ENCODE measurements at regions not wholly inside any gene's neighbourhood (a gene's known extent, or its start where the extent isn't known, plus 50 kb on each side); places are given as distances from the start of the nearest gene placed in this dataset.

DNA sequence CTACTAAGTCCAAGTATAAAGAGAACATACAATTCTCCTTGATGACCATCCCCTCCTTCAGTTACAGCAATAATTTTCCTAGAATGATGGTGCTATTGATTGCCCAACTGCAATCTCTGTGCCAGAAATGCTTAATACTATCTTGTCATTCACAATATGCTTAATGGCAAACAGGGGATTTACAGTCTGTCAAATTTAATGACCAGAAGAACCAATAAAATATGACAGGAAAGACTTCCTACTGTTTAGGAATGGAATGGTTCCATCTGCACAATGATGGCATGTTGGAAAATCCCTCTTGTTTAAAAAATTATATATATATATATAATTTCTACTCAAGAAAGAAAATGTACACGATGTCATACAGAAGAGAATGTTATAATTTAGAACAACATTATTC is 623.2 kb downstream of the CCER1 start:
- Histone ChIP-seq H3K9me3 (ENCODE audit: control insufficient read depth, low read depth, low read length) (no peaks in the 10 kb centered on the region), H3K27ac (ENCODE audit: insufficient read length, low read depth, low read length) (no peak overlapping the region), H3K18ac (ENCODE audit: insufficient read length, low read depth, low read length) (no peak overlapping the region), H3K56ac (ENCODE audit: insufficient read length, low read depth, low read length) (no peak overlapping the region), H4K8ac (replicated peaks; ENCODE audit: insufficient read length, low read depth, low read length) (no peak overlapping the region), H2BK5ac (ENCODE audit: insufficient read length, low read length) (no peak overlapping the region), H3K27me3 (ENCODE audit: insufficient read depth, low read length) (no peaks in the 10 kb centered on the region; the same call in 1 of the 2 replicates), H3K4me1 (ENCODE audit: insufficient read depth, low read length) (no peaks in the 10 kb centered on the region), H2BK120ac (ENCODE audit: low read depth, low read length, poor library complexity, severe bottlenecking) (no peak overlapping the region), H2BK15ac (ENCODE audit: low read depth, low read length) (no peak overlapping the region), H3K79me1 (ENCODE audit: insufficient read depth, low read depth, low read length, poor library complexity, severe bottlenecking) (no peaks in the 10 kb centered on the region), H3T11ph (ENCODE audit: low read length) (no peak overlapping the region), H4K5ac (ENCODE audit: insufficient read length, low read depth, low read length) (no peak overlapping the region), H2BK12ac (ENCODE audit: insufficient read length, low read depth, low read length) (no peak overlapping the region), H2BK20ac (ENCODE audit: low read depth, low read length, poor library complexity, severe bottlenecking) (no peak overlapping the region), H3K4me2 (ENCODE audit: insufficient read depth, insufficient read length, low read length) (no peak overlapping the region), H4K20me1 (ENCODE audit: control insufficient read depth, insufficient read depth, insufficient read length) (no peaks in the 10 kb centered on the region), H2AFZ (ENCODE audit: low read length) (no peak overlapping the region), H4K91ac (ENCODE audit: insufficient read length, low read depth, low read length) (no peak overlapping the region), H3K23ac (ENCODE audit: insufficient read length, low read depth, low read length) (no peak overlapping the region), H3K23me2 (ENCODE audit: insufficient read length, low read depth, low read length, poor library complexity, severe bottlenecking) (no peaks in the 10 kb centered on the region), H3K79me2 (ENCODE audit: insufficient read depth, low read length) (no peaks in the 10 kb centered on the region), H3K9ac (ENCODE audit: extremely low read depth, insufficient read length, low read length) (no peak overlapping the region), H2AK5ac (ENCODE audit: insufficient read length, low read length) (no peak overlapping the region), H3K4ac (ENCODE audit: low read depth, low read length) (no peak overlapping the region), H3K14ac (ENCODE audit: insufficient read depth, low read length) (no peak overlapping the region)
- H3K4me1 Mint-ChIP-seq: 0 out of 4 replicates have a peak, but pooled peaks cover 0 to 3% of the 10 kb centered on the region in 2 experiments
- WGBS (ENCODE audit: extremely low coverage, insufficient read length, low lambda C conversion rate): no CpG with 5 or more reads among the region's 1 CpG
- no peak overlapping the region for H3K4me3 Mint-ChIP-seq
- no peak for DNase-seq
- TF ChIP-seq, protein P1, sequence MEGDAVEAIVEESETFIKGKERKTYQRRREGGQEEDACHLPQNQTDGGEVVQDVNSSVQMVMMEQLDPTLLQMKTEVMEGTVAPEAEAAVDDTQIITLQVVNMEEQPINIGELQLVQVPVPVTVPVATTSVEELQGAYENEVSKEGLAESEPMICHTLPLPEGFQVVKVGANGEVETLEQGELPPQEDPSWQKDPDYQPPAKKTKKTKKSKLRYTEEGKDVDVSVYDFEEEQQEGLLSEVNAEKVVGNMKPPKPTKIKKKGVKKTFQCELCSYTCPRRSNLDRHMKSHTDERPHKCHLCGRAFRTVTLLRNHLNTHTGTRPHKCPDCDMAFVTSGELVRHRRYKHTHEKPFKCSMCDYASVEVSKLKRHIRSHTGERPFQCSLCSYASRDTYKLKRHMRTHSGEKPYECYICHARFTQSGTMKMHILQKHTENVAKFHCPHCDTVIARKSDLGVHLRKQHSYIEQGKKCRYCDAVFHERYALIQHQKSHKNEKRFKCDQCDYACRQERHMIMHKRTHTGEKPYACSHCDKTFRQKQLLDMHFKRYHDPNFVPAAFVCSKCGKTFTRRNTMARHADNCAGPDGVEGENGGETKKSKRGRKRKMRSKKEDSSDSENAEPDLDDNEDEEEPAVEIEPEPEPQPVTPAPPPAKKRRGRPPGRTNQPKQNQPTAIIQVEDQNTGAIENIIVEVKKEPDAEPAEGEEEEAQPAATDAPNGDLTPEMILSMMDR (conservative IDR thresholded peaks at IDR 0.05): no peak
- no peaks in the 10 kb centered on the region for H3K36me3 Mint-ChIP-seq (ENCODE audit: insufficient read depth in 1 of 3, low read depth in 3 of 3)
- peaks cover 20% of the 10 kb centered on the region for H3K27me3 Mint-ChIP-seq (ENCODE audit: low read depth)
- no peak overlapping the region for H3K27ac Mint-ChIP-seq
- H3K9me3 Mint-ChIP-seq: no peaks in the 10 kb centered on the region

Measured in H9 (cell line).